ENCODE measurements at regions not wholly inside any gene's neighbourhood (a gene's known extent, or its start where the extent isn't known, plus 50 kb on each side); places are given as distances from the start of the nearest gene placed in this dataset.

- TF ChIP-seq FOXJ3 (CRISPR knock-in tag; IDR thresholded peaks at IDR 0.05; ENCODE audit: borderline replicate concordance) (no peak), ZBTB20 (CRISPR knock-in tag; IDR thresholded peaks at IDR 0.05; ENCODE audit: borderline replicate concordance, low read depth) (no peak), SP5 (CRISPR knock-in tag; IDR thresholded peaks at IDR 0.05; ENCODE audit: borderline replicate concordance, low read depth) (no peak), STAT6 (CRISPR knock-in tag; IDR thresholded peaks at IDR 0.05; ENCODE audit: borderline replicate concordance) (no peak), UBTF (CRISPR knock-in tag; IDR thresholded peaks at IDR 0.05) (no peak), MYC (CRISPR knock-in tag; IDR thresholded peaks at IDR 0.05; ENCODE audit: borderline replicate concordance) (no peak), ATF3 (CRISPR knock-in tag; IDR thresholded peaks at IDR 0.05) (no peak), TP53 (CRISPR knock-in tag; conservative IDR thresholded peaks at IDR 0.05) (no peak), SMARCC2 (IDR thresholded peaks at IDR 0.05) (no peak), NFRKB (IDR thresholded peaks at IDR 0.05) (no peak), TBL1XR1 (IDR thresholded peaks at IDR 0.05; ENCODE audit: borderline replicate concordance, low read length, partially characterized antibody) (no peak)
Measured at GRCh38 chr11:134768463-134768862, 356.4 kb upstream of the B3GAT1 start.
